ENCODE measurements at regions not wholly inside any gene's neighbourhood (a gene's known extent, or its start where the extent isn't known, plus 50 kb on each side); places are given as distances from the start of the nearest gene placed in this dataset.

- WGBS (ENCODE audit: insufficient coverage) = 75% methylated on average over 6 of the region's 14 CpGs
- Histone ChIP-seq H3K4me3 (ENCODE audit: low read length) (no peak overlapping the region), H3K36me3 (ENCODE audit: control insufficient read depth, insufficient read depth, low read length) (no peaks in the 10 kb centered on the region), H3K27ac (ENCODE audit: low read length) (no peak overlapping the region), H3K4me1 (ENCODE audit: control insufficient read depth, insufficient read depth, low read length) (no peaks in the 10 kb centered on the region), H3K9me3 (replicated peaks; ENCODE audit: control insufficient read depth, low read depth, low read length) (no peaks in the 10 kb centered on the region), H3K27me3 (ENCODE audit: control insufficient read depth, insufficient read depth, low read length) (no peaks in the 10 kb centered on the region)
- DNase-seq = no peak
These were observed 86.4 kb downstream of the NSMCE3 start for GRCh38 chr15:29183071-29183831.

- Histone ChIP-seq H3K27me3 (ENCODE audit: control insufficient read depth, insufficient read depth, low read length) (no peaks in the 10 kb centered on the region), H3K36me3 (ENCODE audit: control insufficient read depth, insufficient read depth, low read length) (no peaks in the 10 kb centered on the region), H3K4me3 (ENCODE audit: low read length) (no peak overlapping the region), H3K27ac (ENCODE audit: low read length) (no peak overlapping the region), H3K9me3 (replicated peaks; ENCODE audit: control insufficient read depth, low read depth, low read length) (no peaks in the 10 kb centered on the region), H3K4me1 (ENCODE audit: control insufficient read depth, insufficient read depth, low read length) (no peaks in the 10 kb centered on the region)
- no peak for DNase-seq
- no CpG with 5 or more reads among the region's 2 CpGs for WGBS (ENCODE audit: insufficient coverage)
These were observed 87.0 kb downstream of the NSMCE3 start for GRCh38 chr15:29182590-29182989.

- H3K27ac ChIP-seq (ENCODE audit: low read length) = no peak overlapping the region
- no peaks in the 10 kb centered on the region for H3K9me3 ChIP-seq (replicated peaks; ENCODE audit: control insufficient read depth, low read depth, low read length)
- H3K4me1 ChIP-seq (ENCODE audit: control insufficient read depth, insufficient read depth, low read length) = no peaks in the 10 kb centered on the region
- DNase-seq = no peak
- H3K27me3 ChIP-seq (ENCODE audit: control insufficient read depth, insufficient read depth, low read length) = no peaks in the 10 kb centered on the region
- WGBS (ENCODE audit: insufficient coverage) = 91% methylated on average over 18 of the region's 23 CpGs
- no peaks in the 10 kb centered on the region for H3K36me3 ChIP-seq (ENCODE audit: control insufficient read depth, insufficient read depth, low read length)
- H3K4me3 ChIP-seq (ENCODE audit: low read length) = no peak overlapping the region
These were observed 96.6 kb downstream of the NSMCE3 start for GRCh38 chr15:29172742-29173725.

- no CpG with 5 or more reads among the region's 3 CpGs for WGBS (ENCODE audit: insufficient coverage)
- no peaks in the 10 kb centered on the region for H3K27me3 ChIP-seq (ENCODE audit: control insufficient read depth, insufficient read depth, low read length)
These were observed 99.1 kb downstream of the NSMCE3 start for GRCh38 chr15:29170521-29170920.

More at GRCh38 chr15:29170521-29170920, 99.1 kb downstream of the NSMCE3 start:
- Histone ChIP-seq H3K9me3 (replicated peaks; ENCODE audit: control insufficient read depth, low read depth, low read length) (no peaks in the 10 kb centered on the region), H3K4me3 (ENCODE audit: low read length) (no peak overlapping the region), H3K4me1 (ENCODE audit: control insufficient read depth, insufficient read depth, low read length) (no peaks in the 10 kb centered on the region), H3K27ac (ENCODE audit: low read length) (no peak overlapping the region), H3K36me3 (ENCODE audit: control insufficient read depth, insufficient read depth, low read length) (no peaks in the 10 kb centered on the region)
- no peak for DNase-seq

Measured in muscle of leg (tissue), 3 donors.